HepG2 (cell line): ENCODE measurements at regions not wholly inside any gene's neighbourhood (a gene's known extent, or its start where the extent isn't known, plus 50 kb on each side); places are given as distances from the start of the nearest gene placed in this dataset.

ENCODE experiments used
- ATAC-seq: fragments of 200-7000 bp; cut with Tn5 transposase; 3 replicates; pipeline ENCODE4 v1.9.1; 2020; ENCODE audit warnings: mild to moderate bottlenecking, moderate library complexity
- BruUV-seq: library from RNA; stranded (reverse); fragments of 400-500 nt; replicated peaks from 2 replicates; lab custom pipeline; 2021; lab: Mats Ljungman, UMichigan
- CTCF ChIA-PET: fragments of 300-600 bp; formaldehyde crosslinking; extraction: SDS; loops from one replicate; lab custom pipeline; 2021; ENCODE audit warnings: low total read pairs, inconsistent platforms, low intra/inter-chr PET ratio; lab: Yijun Ruan, JAX
- POLR2A ChIA-PET: fragments of 350-600 bp; sonication (Branson Sonifier 250); formaldehyde crosslinking; loops from one replicate; lab custom pipeline; 2020; ENCODE audit warnings: antibody characterized with exemption, inconsistent platforms; lab: Yijun Ruan, JAX
- DNase-seq: peaks from one replicate; pipeline ENCODE4 v3.0.0-alpha.2; 2015; ENCODE audit warnings: low spot score
- FAIRE-seq: peaks from 3 replicates; lab custom pipeline; 2011; peaks lifted over from hg19 to GRCh38; lab: Jason Lieb, UNC
- H2AFZ ChIP-seq: one replicate; pipeline ENCODE4 v1.6.1; 2011; ENCODE audit warnings: low read length, inconsistent platforms
- H3K27ac ChIP-seq: fragments of 300-600 bp; 3 replicates; pipeline ENCODE4 v1.8.0; 2011; ENCODE audit warnings: mixed run types, mild to moderate bottlenecking, mixed read lengths, low read length, inconsistent platforms; ENCODE audit not compliant: insufficient read depth; ENCODE audit errors: extremely low read length
- H3K27me3 ChIP-seq, 2 experiments: fragments of 200-600 bp in 1 of 2; 2 replicates in 1 of 2; 3 replicates in 1 of 2; pipeline versions ENCODE4 v1.6.0 to v1.8.0; 2011; ENCODE audit warnings: low read length in 2 of 2, mild to moderate bottlenecking in 2 of 2, moderate library complexity in 2 of 2, inconsistent platforms in 1 of 2; ENCODE audit not compliant: insufficient read depth in 2 of 2, control insufficient read depth in 1 of 2
- H3K36me3 ChIP-seq, 2 experiments: fragments of 200-600 bp in 1 of 2; replicated peaks in 1 of 2; 2 replicates in 1 of 2; 3 replicates in 1 of 2; pipeline versions ENCODE4 v1.5.1 to v1.8.0; 2011; ENCODE audit warnings: low read length in 2 of 2, inconsistent platforms in 1 of 2; ENCODE audit not compliant: insufficient read depth in 2 of 2, control insufficient read depth in 1 of 2
- H3K4me1 ChIP-seq: 2 replicates; pipeline ENCODE4 v1.5.1; 2012; ENCODE audit warnings: low read length, inconsistent platforms; ENCODE audit not compliant: insufficient read depth
- H3K4me2 ChIP-seq: 2 replicates; pipeline ENCODE4 v1.6.0; 2011; ENCODE audit warnings: low read depth, low read length, inconsistent platforms
- H3K4me3 ChIP-seq, 3 experiments: fragments of 200-600 bp in 1 of 3; sonication (generic), shearing (Covaris generic) in 1 of 3; replicated peaks in 1 of 3; 2 replicates each; pipeline ENCODE4 v1.5.1; 2011 to 2016; ENCODE audit warnings: low read length in 3 of 3, inconsistent platforms in 2 of 3, low read depth in 2 of 3, mild to moderate bottlenecking in 2 of 3, control low read depth in 1 of 3, mixed read lengths in 1 of 3; ENCODE audit not compliant: insufficient read depth in 1 of 3
- H3K79me2 ChIP-seq: one replicate; pipeline ENCODE4 v1.6.1; 2011; ENCODE audit warnings: low read length, inconsistent platforms; ENCODE audit not compliant: insufficient read depth
- H3K9ac ChIP-seq: 2 replicates; pipeline ENCODE4 v1.6.0; 2011; ENCODE audit warnings: mild to moderate bottlenecking, low read depth, low read length, inconsistent platforms; ENCODE audit not compliant: insufficient read depth
- H3K9me3 ChIP-seq: 2 replicates; pipeline ENCODE4 v1.5.1; 2012; ENCODE audit warnings: mild to moderate bottlenecking, low read length
- H4K20me1 ChIP-seq: 2 replicates; pipeline ENCODE4 v1.6.0; 2011; ENCODE audit warnings: inconsistent platforms, mild to moderate bottlenecking, low read length, moderate library complexity; ENCODE audit not compliant: insufficient read depth
- ARNTL ChIP-seq: sonication (generic); formaldehyde crosslinking; IDR thresholded peaks from 2 replicates; pipeline ENCODE4 v1.4.0; 2020; ENCODE audit warnings: mild to moderate bottlenecking, missing genetic modification reagents
- DR1 ChIP-seq: sonication (generic); formaldehyde crosslinking; IDR thresholded peaks from 2 replicates; pipeline ENCODE4 v1.8.0; 2021; ENCODE audit warnings: mild to moderate bottlenecking, missing genetic modification reagents, inconsistent platforms
- EED ChIP-seq: sonication (generic); formaldehyde crosslinking; IDR thresholded peaks from 2 replicates; pipeline ENCODE4 v1.5.0; 2020; ENCODE audit warnings: mild to moderate bottlenecking, missing genetic modification reagents
- ZNF264 ChIP-seq: sonication (generic); formaldehyde crosslinking; IDR thresholded peaks from 2 replicates; pipeline ENCODE4 v1.4.0; 2020; ENCODE audit warnings: missing genetic modification reagents
- ZNF329 ChIP-seq: sonication (generic); formaldehyde crosslinking; IDR thresholded peaks from 2 replicates; pipeline ENCODE4 v1.9.0; 2021; ENCODE audit warnings: low read depth, mild to moderate bottlenecking, missing genetic modification reagents
- ZNF780A ChIP-seq: sonication (generic); formaldehyde crosslinking; IDR thresholded peaks from 2 replicates; pipeline ENCODE4 v1.8.0; 2022; ENCODE audit warnings: mild to moderate bottlenecking, missing genetic modification reagents, moderate library complexity
- WGBS: methylation state at CpG from one replicate; pipeline ENCODE4 v1.1.6; 2017; ENCODE audit warnings: low lambda C conversion rate; 5-methylcytosine and 5-hydroxymethylcytosine counted together
- in situ Hi-C: cut with HindIII; loops from 2 replicates; pipeline ENCODE4 v1.10.0; 2017; ENCODE audit warnings: low pct_unique_long_range_greater_than_20kb; ENCODE audit not compliant: extremely low pct_ligation_motif_present
- intact Hi-C: fragments of 100-400 bp; cut with micrococcal nuclease; formaldehyde crosslinking; loops from one replicate; pipeline ENCODE4 v1.10.0; 2022; ENCODE audit not compliant: unreplicated experiment
- TF ChIP-seq, protein P1 (sequence below): sonication (generic); formaldehyde crosslinking; IDR thresholded peaks from 2 replicates; pipeline ENCODE4 v1.4.0; 2020; ENCODE audit warnings: mild to moderate bottlenecking, missing genetic modification reagents
- TF ChIP-seq, protein P2 (sequence below): sonication (generic); formaldehyde crosslinking; IDR thresholded peaks from 2 replicates; pipeline ENCODE4 v1.8.1; 2023; ENCODE audit warnings: missing genetic modification reagents, mild to moderate bottlenecking, borderline replicate concordance

DNA sequence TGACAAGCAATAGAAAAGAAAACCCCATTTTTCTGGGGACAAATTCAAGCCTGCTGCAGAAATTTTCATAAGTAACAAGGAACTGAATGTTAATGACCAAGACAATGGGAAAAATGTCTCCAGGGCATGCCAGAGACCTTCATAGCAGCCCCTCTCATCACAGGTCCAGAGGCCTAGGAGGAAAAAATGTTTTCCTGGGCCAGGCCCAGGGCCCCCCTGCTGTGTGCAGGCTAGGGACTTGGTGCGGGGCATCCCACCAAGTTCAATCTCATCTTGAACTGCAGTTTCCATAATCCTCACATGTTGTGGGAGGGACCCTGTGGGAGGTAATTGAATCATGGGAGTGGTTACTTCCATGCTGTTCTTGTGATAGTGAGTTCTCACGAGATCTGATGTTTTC is 211.5 kb upstream of the GRIA3 start:
- Histone ChIP-seq H2AFZ (no peak overlapping the region), H3K4me2 (no peak overlapping the region), H3K9me3 (no peaks in the 10 kb centered on the region), H3K4me3 (no peak overlapping the region), H3K79me2 (no peaks in the 10 kb centered on the region), H4K20me1 (no peaks in the 10 kb centered on the region), H3K36me3 (no peaks in the 10 kb centered on the region), H3K9ac (no peak overlapping the region), H3K4me1 (no peaks in the 10 kb centered on the region), H3K27ac (no peak overlapping the region), H3K27me3 (no peaks in the 10 kb centered on the region)
- no peak for TF ChIP-seq ZNF264 (CRISPR knock-in tag)
- TF ChIP-seq ZNF329 (CRISPR knock-in tag) = no peak
- TF ChIP-seq DR1 (CRISPR knock-in tag) = no peak
- TF ChIP-seq ARNTL (CRISPR knock-in tag) = no peak
- TF ChIP-seq EED (CRISPR knock-in tag) = no peak
- TF ChIP-seq, protein P1, sequence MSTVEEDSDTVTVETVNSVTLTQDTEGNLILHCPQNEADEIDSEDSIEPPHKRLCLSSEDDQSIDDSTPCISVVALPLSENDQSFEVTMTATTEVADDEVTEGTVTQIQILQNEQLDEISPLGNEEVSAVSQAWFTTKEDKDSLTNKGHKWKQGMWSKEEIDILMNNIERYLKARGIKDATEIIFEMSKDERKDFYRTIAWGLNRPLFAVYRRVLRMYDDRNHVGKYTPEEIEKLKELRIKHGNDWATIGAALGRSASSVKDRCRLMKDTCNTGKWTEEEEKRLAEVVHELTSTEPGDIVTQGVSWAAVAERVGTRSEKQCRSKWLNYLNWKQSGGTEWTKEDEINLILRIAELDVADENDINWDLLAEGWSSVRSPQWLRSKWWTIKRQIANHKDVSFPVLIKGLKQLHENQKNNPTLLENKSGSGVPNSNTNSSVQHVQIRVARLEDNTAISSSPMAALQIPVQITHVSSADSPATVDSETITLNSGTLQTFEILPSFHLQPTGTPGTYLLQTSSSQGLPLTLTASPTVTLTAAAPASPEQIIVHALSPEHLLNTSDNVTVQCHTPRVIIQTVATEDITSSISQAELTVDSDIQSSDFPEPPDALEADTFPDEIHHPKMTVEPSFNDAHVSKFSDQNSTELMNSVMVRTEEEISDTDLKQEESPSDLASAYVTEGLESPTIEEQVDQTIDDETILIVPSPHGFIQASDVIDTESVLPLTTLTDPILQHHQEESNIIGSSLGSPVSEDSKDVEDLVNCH (CRISPR knock-in tag) = no peak
- TF ChIP-seq, protein P2, sequence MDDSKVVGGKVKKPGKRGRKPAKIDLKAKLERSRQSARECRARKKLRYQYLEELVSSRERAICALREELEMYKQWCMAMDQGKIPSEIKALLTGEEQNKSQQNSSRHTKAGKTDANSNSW (CRISPR knock-in tag) = no peak
- TF ChIP-seq ZNF780A (CRISPR knock-in tag) = no peak
- ChIA-PET CTCF (no interaction called here), POLR2A (no interaction called here)
- intact Hi-C loops (loop anchor here (5.0 kb wide), 1 partner anchor 305 kb away; no protein-coding TSS in a partner anchor), in situ Hi-C loops (no loop called here)
- ATAC-seq = no peak
- 0% methylated on average over 1 of the region's 2 CpGs for WGBS
- DNase-seq = no peak
- FAIRE-seq = no peak
- no TSS peak for BruUV-seq
